ENCODE measurements at regions not wholly inside any gene's neighbourhood (a gene's known extent, or its start where the extent isn't known, plus 50 kb on each side); places are given as distances from the start of the nearest gene placed in this dataset.

DNA sequence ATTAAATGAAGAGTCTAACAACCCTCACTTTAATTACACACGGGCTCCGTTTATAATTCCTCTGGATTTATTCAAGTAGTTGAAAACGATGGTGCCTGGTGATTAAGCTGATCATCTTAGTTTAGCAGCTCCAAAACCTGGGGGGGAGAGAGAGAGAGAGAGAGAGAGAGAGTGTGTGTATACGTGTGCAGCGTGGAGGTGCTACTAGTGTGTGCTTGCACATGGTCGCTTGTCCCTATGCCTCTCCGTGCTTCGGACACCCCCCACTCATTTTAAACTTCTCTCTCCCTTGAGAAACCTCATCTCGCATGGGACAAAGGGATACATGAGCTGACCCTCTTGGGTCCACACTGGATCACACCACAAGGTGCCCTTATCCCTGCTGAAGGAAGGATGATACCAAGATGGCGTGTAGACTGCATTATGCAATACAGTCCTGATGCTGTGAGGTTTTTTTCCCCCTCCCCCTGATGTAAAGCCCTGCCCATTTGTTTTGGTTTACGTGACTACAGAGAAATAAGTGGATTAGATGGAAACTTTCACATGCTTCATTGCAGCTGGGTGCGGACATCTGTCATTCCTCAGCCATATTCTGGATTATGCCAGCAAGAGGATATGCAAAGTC lies 320.8 kb downstream of the ZNF536 start:
- DNase-seq (ENCODE audit: insufficient read length, low spot score, missing footprints): no peak
- H3K36me3 ChIP-seq (ENCODE audit: insufficient read depth, low read length): no peaks in the 10 kb centered on the region
- no peaks in the 10 kb centered on the region for H3K4me1 ChIP-seq (ENCODE audit: insufficient read depth, low read length)
- peaks cover 17% of the 10 kb centered on the region for H3K27me3 ChIP-seq (ENCODE audit: insufficient read depth, low read length)
- no peaks in the 10 kb centered on the region for H3K79me2 ChIP-seq (ENCODE audit: insufficient read depth, low read length)
- H3K9me3 ChIP-seq (ENCODE audit: low read depth, low read length): no peaks in the 10 kb centered on the region
- H4K20me1 ChIP-seq (ENCODE audit: insufficient read depth, low read length): no peaks in the 10 kb centered on the region
- TF ChIP-seq CTCF (IDR thresholded peaks at IDR 0.05; ENCODE audit: extremely low read depth, low read depth, low read length): no peak
- no peak overlapping the region for H2AFZ ChIP-seq (ENCODE audit: low read length)
- H3K4me2 ChIP-seq (ENCODE audit: insufficient read depth, low read length): peak overlapping the region; percentile 29
- H3K4me3 ChIP-seq (ENCODE audit: insufficient read depth, low read length): no peak overlapping the region
- no peak overlapping the region for H3K27ac ChIP-seq (ENCODE audit: low read depth, low read length)

DNA sequence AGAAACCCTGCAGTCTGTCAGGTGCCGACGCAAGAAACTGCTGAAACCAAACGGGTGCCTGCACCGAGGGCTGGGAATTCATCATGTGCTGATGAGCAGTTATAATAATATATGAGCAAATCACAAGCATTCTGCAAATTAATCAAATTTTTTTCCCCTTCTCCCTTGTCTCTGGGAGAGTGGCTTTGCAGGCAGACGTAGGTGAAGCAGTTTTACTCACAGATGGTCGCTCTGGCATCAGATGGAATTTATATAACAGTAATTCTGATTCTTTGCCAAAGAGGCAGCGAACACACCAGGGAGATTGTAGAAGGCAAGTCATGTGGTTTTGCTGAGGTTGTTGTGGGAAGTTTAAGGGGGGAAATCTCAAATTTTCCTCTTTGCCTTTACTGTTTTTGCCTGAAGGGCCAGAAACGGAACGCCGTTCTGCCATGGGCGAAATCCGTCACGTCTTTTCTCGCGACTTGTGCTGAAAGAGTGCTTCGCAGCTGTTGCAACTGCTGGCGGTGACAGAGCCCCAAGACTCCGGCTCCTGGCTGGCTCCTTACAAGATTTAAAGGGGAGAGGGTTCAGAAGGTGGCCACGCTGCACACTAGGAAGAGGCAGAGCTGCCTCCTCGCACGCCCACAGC lies 320.1 kb downstream of the ZNF536 start:
- H4K20me1 ChIP-seq (ENCODE audit: insufficient read depth, low read length): no peaks in the 10 kb centered on the region
- H2AFZ ChIP-seq (ENCODE audit: low read length): peak overlapping the region; percentile 50
- TF ChIP-seq CTCF (IDR thresholded peaks at IDR 0.05; ENCODE audit: extremely low read depth, low read depth, low read length): no peak
- no peaks in the 10 kb centered on the region for H3K79me2 ChIP-seq (ENCODE audit: insufficient read depth, low read length)
- peak overlapping the region; percentile 12 for H3K4me3 ChIP-seq (ENCODE audit: insufficient read depth, low read length)
- no peak overlapping the region for H3K27ac ChIP-seq (ENCODE audit: low read depth, low read length)
- H3K27me3 ChIP-seq (ENCODE audit: insufficient read depth, low read length): peaks cover 17% of the 10 kb centered on the region
- H3K36me3 ChIP-seq (ENCODE audit: insufficient read depth, low read length): no peaks in the 10 kb centered on the region
- no peaks in the 10 kb centered on the region for H3K9me3 ChIP-seq (ENCODE audit: low read depth, low read length)
- H3K4me1 ChIP-seq (ENCODE audit: insufficient read depth, low read length): no peaks in the 10 kb centered on the region
- H3K4me2 ChIP-seq (ENCODE audit: insufficient read depth, low read length): peak overlapping the region; percentile 29
- no peak for DNase-seq (ENCODE audit: insufficient read length, low spot score, missing footprints)

GRCh38 chr19:30691819-30692166 lies 319.6 kb downstream of the ZNF536 start:
- Histone ChIP-seq H3K79me2 (ENCODE audit: insufficient read depth, low read length) (no peaks in the 10 kb centered on the region), H4K20me1 (ENCODE audit: insufficient read depth, low read length) (no peaks in the 10 kb centered on the region), H3K27me3 (ENCODE audit: insufficient read depth, low read length) (peaks cover 17% of the 10 kb centered on the region), H3K9me3 (ENCODE audit: low read depth, low read length) (no peaks in the 10 kb centered on the region), H3K36me3 (ENCODE audit: insufficient read depth, low read length) (no peaks in the 10 kb centered on the region), H2AFZ (ENCODE audit: low read length) (no peak overlapping the region), H3K27ac (ENCODE audit: low read depth, low read length) (no peak overlapping the region), H3K4me3 (ENCODE audit: insufficient read depth, low read length) (no peak overlapping the region), H3K4me1 (ENCODE audit: insufficient read depth, low read length) (no peaks in the 10 kb centered on the region), H3K4me2 (ENCODE audit: insufficient read depth, low read length) (no peak overlapping the region)
- no peak for TF ChIP-seq CTCF (IDR thresholded peaks at IDR 0.05; ENCODE audit: extremely low read depth, low read depth, low read length)
- no peak for DNase-seq (ENCODE audit: insufficient read length, low spot score, missing footprints)

GRCh38 chr19:30690935-30691818 lies 319.0 kb downstream of the ZNF536 start:
- no peak overlapping the region for H3K27ac ChIP-seq (ENCODE audit: low read depth, low read length)
- H3K4me1 ChIP-seq (ENCODE audit: insufficient read depth, low read length): no peaks in the 10 kb centered on the region
- DNase-seq (ENCODE audit: insufficient read length, low spot score, missing footprints): no peak
- no peaks in the 10 kb centered on the region for H3K79me2 ChIP-seq (ENCODE audit: insufficient read depth, low read length)
- H2AFZ ChIP-seq (ENCODE audit: low read length): no peak overlapping the region
- peaks cover 17% of the 10 kb centered on the region for H3K27me3 ChIP-seq (ENCODE audit: insufficient read depth, low read length)
- no peaks in the 10 kb centered on the region for H4K20me1 ChIP-seq (ENCODE audit: insufficient read depth, low read length)
- no peaks in the 10 kb centered on the region for H3K9me3 ChIP-seq (ENCODE audit: low read depth, low read length)
- no peak for TF ChIP-seq CTCF (IDR thresholded peaks at IDR 0.05; ENCODE audit: extremely low read depth, low read depth, low read length)
- H3K36me3 ChIP-seq (ENCODE audit: insufficient read depth, low read length): no peaks in the 10 kb centered on the region
- H3K4me2 ChIP-seq (ENCODE audit: insufficient read depth, low read length): no peak overlapping the region
- H3K4me3 ChIP-seq (ENCODE audit: insufficient read depth, low read length): no peak overlapping the region
